HCT116 (cell line): ENCODE measurements at regions not wholly inside any gene's neighbourhood (a gene's known extent, or its start where the extent isn't known, plus 50 kb on each side); places are given as distances from the start of the nearest gene placed in this dataset.

Experiments used
- ATAC-seq: fragments of 200-7000 bp; cut with Tn5 transposase; 2 replicates; pipeline ENCODE4 v1.9.1; 2020; ENCODE audit warnings: mild to moderate bottlenecking, moderate library complexity
- BruUV-seq: library from RNA; stranded (reverse); fragments of 400-500 nt; replicated peaks from 2 replicates; lab custom pipeline; 2021; lab: Mats Ljungman, UMichigan
- CTCF ChIA-PET: fragments of 300-600 bp; sonication (Branson Sonifier 250); formaldehyde crosslinking; loops from one replicate; lab custom pipeline; 2021; ENCODE audit warnings: antibody characterized with exemption; lab: Charles Lee
- POLR2A ChIA-PET: fragments of 300-600, 350-600 bp; sonication (Branson Sonifier 250); formaldehyde crosslinking; loops from one replicate; lab custom pipeline; 2021; ENCODE audit warnings: antibody characterized with exemption; lab: Charles Lee
- RAD21 ChIA-PET, 2 experiments: fragments of 300-600 bp; sonication (Branson Sonifier 250); formaldehyde crosslinking; loops; one replicate each; lab custom pipeline; 2023; ENCODE audit warnings: low total read pairs in 2 of 2; ENCODE audit not compliant: uncharacterized antibody in 2 of 2, unreplicated experiment in 2 of 2, low non-redundant PET in 1 of 2; lab: Charles Lee
- DNase-seq: peaks from one replicate; pipeline ENCODE4 v3.0.0-alpha.2; 2010; ENCODE audit warnings: low read depth, low spot score
- H2AFZ ChIP-seq: fragments of 200-600 bp; shearing (Covaris generic), sonication (generic); 2 replicates; pipeline ENCODE4 v1.6.1; 2017; ENCODE audit warnings: low read depth, mixed run types, mixed read lengths, antibody characterized with exemption, low read length; ENCODE audit not compliant: poor library complexity, severe bottlenecking
- H3K27ac ChIP-seq: 2 replicates; pipeline ENCODE4 v1.5.1; 2012; ENCODE audit warnings: low read depth, low read length
- H3K27me3 ChIP-seq: fragments of 200-600 bp; sonication (generic); 2 replicates; pipeline ENCODE4 v1.6.1; 2016; ENCODE audit warnings: mixed run types, low read length, mixed read lengths; ENCODE audit not compliant: insufficient read depth
- H3K36me3 ChIP-seq, 2 experiments: fragments of 200-500 bp in 1 of 2; fragments of 200-600 bp in 1 of 2; sonication (Bioruptor generic) in 1 of 2; sonication (generic) in 1 of 2; 2 replicates each; pipeline versions ENCODE4 v1.5.1 to v1.6.1; 2014 to 2016; ENCODE audit warnings: low read length in 2 of 2, inconsistent platforms in 1 of 2, mixed read lengths in 1 of 2, mixed run types in 1 of 2; ENCODE audit not compliant: insufficient read depth in 2 of 2, control insufficient read depth in 1 of 2
- H3K4me1 ChIP-seq, 2 experiments: fragments of 200-600 bp in 1 of 2; sonication (generic) in 1 of 2; 2 replicates each; pipeline versions ENCODE4 v1.5.1 to v1.6.1; 2012 to 2017; ENCODE audit warnings: low read length in 2 of 2, inconsistent platforms in 1 of 2, mild to moderate bottlenecking in 1 of 2, mixed read lengths in 1 of 2, mixed run types in 1 of 2, moderate library complexity in 1 of 2; ENCODE audit not compliant: insufficient read depth in 2 of 2, control insufficient read depth in 1 of 2
- H3K4me2 ChIP-seq: fragments of 200-600 bp; sonication (generic); 2 replicates; pipeline ENCODE4 v1.6.1; 2017; ENCODE audit warnings: mixed run types, low read length, mixed read lengths
- H3K4me3 ChIP-seq, 2 experiments: fragments of 200-600 bp in 1 of 2; sonication (generic) in 1 of 2; replicated peaks in 1 of 2; 2 replicates each; pipeline ENCODE4 v1.5.1; 2011 to 2016; ENCODE audit warnings: low read length in 2 of 2, control low read depth in 1 of 2, low read depth in 1 of 2, mild to moderate bottlenecking in 1 of 2, mixed read lengths in 1 of 2, mixed run types in 1 of 2
- H3K79me2 ChIP-seq: fragments of 200-600 bp; sonication (generic); 2 replicates; pipeline ENCODE4 v1.6.1; 2017; ENCODE audit warnings: mild to moderate bottlenecking, mixed run types, low read length, moderate library complexity, mixed read lengths; ENCODE audit not compliant: insufficient read depth
- H3K9ac ChIP-seq: fragments of 200-600 bp; sonication (generic); 2 replicates; pipeline ENCODE4 v1.6.1; 2016; ENCODE audit warnings: low read length, mixed read lengths
- H3K9me2 ChIP-seq: fragments of 200-600 bp; sonication (generic), shearing (Covaris generic); 2 replicates; pipeline ENCODE4 v1.6.1; 2017; ENCODE audit warnings: mixed run types, mild to moderate bottlenecking, moderate library complexity; ENCODE audit not compliant: insufficient read depth
- H3K9me3 ChIP-seq, 2 experiments: fragments of 200-500 bp in 1 of 2; fragments of 200-600 bp in 1 of 2; sonication (Bioruptor generic) in 1 of 2; sonication (generic) in 1 of 2; 2 replicates each; pipeline ENCODE4 v1.6.1; 2014 to 2017; ENCODE audit warnings: low read length in 2 of 2, mixed read lengths in 2 of 2, inconsistent platforms in 1 of 2, low read depth in 1 of 2, mild to moderate bottlenecking in 1 of 2, mixed run types in 1 of 2, moderate library complexity in 1 of 2; ENCODE audit not compliant: control insufficient read depth in 1 of 2, insufficient read depth in 1 of 2
- H4K20me1 ChIP-seq: fragments of 200-600 bp; sonication (generic), shearing (Covaris generic); 2 replicates; pipeline ENCODE4 v1.6.1; 2017; ENCODE audit warnings: mixed run types, mild to moderate bottlenecking, moderate library complexity; ENCODE audit not compliant: insufficient read depth
- CBX3 ChIP-seq: IDR thresholded peaks from 2 replicates; pipeline ENCODE4 v1.6.1; 2012; ENCODE audit warnings: low read depth
- ELF1 ChIP-seq: IDR thresholded peaks from 2 replicates; pipeline ENCODE4 v1.6.1; 2012; ENCODE audit warnings: low read depth, borderline replicate concordance
- EZH2 ChIP-seq: fragments of 200-600 bp; sonication (generic); IDR thresholded peaks from 2 replicates; pipeline ENCODE4 v1.6.1; 2017; ENCODE audit warnings: antibody characterized with exemption, mixed run types
- FOSL1 ChIP-seq: IDR thresholded peaks from 2 replicates; pipeline ENCODE4 v1.6.1; 2012; ENCODE audit warnings: low read depth
- SP1 ChIP-seq: IDR thresholded peaks from 2 replicates; pipeline ENCODE4 v1.6.1; 2012; ENCODE audit warnings: low read depth
- TCF7L2 ChIP-seq: IDR thresholded peaks from 2 replicates; pipeline ENCODE4 v1.7.0; 2011; ENCODE audit warnings: borderline replicate concordance, inconsistent platforms; ENCODE audit not compliant: insufficient read depth, insufficient read length; ENCODE audit errors: extremely low read depth
- YY1 ChIP-seq: IDR thresholded peaks from 2 replicates; pipeline ENCODE4 v1.6.1; 2011; ENCODE audit warnings: low read length, low read depth, moderate library complexity, mild to moderate bottlenecking; ENCODE audit not compliant: insufficient replicate concordance; ENCODE audit errors: extremely low read depth
- intact Hi-C: fragments of 100-400 bp; cut with micrococcal nuclease; formaldehyde crosslinking; loops from 2 replicates; pipeline ENCODE4 v1.10.0; 2022
- TF ChIP-seq, protein P1 (sequence below): IDR thresholded peaks from 2 replicates; pipeline ENCODE4 v1.6.1; 2012

DNA sequence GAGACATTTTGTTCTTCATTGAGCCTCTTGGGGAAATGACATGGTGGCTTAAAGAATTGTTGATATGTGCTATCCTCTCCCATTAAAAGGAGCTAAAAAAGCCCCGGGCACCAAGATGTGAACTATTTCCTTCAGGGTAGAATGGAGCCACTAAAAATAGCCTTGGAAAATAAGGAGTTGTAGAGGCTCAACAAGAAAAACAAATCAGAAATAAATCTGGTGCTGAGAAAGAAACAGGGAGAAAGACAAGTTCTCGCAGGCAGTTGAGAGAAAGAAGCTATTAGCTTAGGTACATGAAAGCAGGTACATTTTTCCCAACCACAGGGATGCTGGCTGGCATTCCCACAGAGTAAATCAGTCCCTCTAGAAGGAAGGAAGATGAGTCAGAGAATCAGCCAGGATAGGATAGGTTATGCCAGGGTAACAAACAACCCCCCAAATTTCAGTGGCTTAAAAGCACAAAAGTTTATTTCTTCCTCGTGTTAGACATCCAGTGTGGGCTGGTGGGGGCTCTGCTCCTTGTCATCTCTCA lies 134.6 kb upstream of the ADRA1B start:
- no peak for ATAC-seq
- CTCF ChIA-PET, result interaction anchor here (0.9 kb wide), 1 partner anchor 8 kb away, joined by 3 read pairs; no protein-coding TSS in a partner anchor
- no TSS peak for BruUV-seq

DNA sequence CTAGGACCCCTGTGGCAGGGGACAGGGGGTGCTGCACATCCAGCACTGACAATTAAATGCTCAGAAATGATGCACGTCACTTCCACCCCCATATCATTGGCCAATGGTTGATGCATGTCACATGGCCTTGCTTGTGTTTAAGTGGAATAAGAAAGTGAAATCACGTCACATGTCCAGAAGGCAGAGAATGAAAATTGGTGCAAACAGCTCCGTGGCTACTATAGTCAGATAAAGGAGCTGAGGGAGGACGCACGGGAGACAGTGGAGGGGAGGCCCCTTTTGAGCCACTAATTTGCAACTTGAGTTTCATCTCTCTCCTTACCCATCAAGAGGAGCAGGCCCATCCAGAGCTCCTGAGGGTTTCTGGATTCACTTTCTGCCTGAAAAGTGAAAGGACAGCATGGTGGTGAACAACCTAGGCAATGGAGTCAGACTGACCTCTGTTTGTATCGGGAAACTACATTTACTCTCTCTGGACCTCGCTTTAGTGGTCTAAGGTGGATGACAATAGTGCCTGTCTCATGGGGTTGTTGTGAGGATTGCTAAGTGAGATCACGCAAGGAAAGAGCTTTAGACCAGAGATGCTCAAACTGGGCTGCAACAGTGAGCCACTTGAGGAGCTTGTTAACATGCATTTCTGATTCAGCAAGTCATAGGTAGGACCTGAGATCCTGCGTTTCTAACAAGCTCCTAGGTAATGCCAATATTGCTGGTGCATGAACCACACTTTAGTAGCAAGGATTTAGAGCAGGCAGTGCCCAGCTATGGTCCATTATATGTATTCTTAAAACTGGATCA lies 133.9 kb upstream of the ADRA1B start:
- POLR2A ChIA-PET, result no interaction called here
- Histone ChIP-seq H4K20me1 (no peaks in the 10 kb centered on the region), H2AFZ (no peak overlapping the region), H3K9me2 (no peaks in the 10 kb centered on the region), H3K79me2 (no peaks in the 10 kb centered on the region), H3K27me3 (no peaks in the 10 kb centered on the region), H3K36me3 (no peaks in the 10 kb centered on the region), H3K9me3 (no peaks in the 10 kb centered on the region), H3K4me2 (no peak overlapping the region), H3K4me3 (no peak overlapping the region), H3K27ac (no peak overlapping the region), H3K4me1 (peaks cover 2 to 38% of the 10 kb centered on the region in 2 experiments; a peak in 3 of 4 replicates), H3K9ac (no peak overlapping the region)
- RAD21 ChIA-PET, result no interaction called here
- intact Hi-C loops, result no loop called here
- no TSS peak for BruUV-seq
- no peak for DNase-seq
- no peak for ATAC-seq
- CTCF ChIA-PET, result interaction anchor here (0.9 kb wide), 1 partner anchor 9 kb away, joined by 3 read pairs; no protein-coding TSS in a partner anchor
- TF ChIP-seq TCF7L2, result no peak
- no peak for TF ChIP-seq CBX3
- TF ChIP-seq EZH2, result no peak
- TF ChIP-seq ELF1, result no peak
- no peak for TF ChIP-seq SP1
- TF ChIP-seq YY1, result no peak

More for the DNA sequence above, 134.6 kb upstream of the ADRA1B start:
- H3K27ac ChIP-seq, result no peak overlapping the region
- peaks cover 2 to 45% of the 10 kb centered on the region in 2 experiments; a peak in 3 of 4 replicates for H3K4me1 ChIP-seq
- DNase-seq, result no peak
- H3K36me3 ChIP-seq, result no peaks in the 10 kb centered on the region
- no peak overlapping the region for H3K9ac ChIP-seq
- no peaks in the 10 kb centered on the region for H3K27me3 ChIP-seq
- POLR2A ChIA-PET, result no interaction called here
- no peaks in the 10 kb centered on the region for H3K79me2 ChIP-seq
- no peaks in the 10 kb centered on the region for H4K20me1 ChIP-seq
- H2AFZ ChIP-seq, result no peak overlapping the region
- TF ChIP-seq CBX3, result peak; percentile 29; the same call in 1 of the 2 replicates
- peak; percentile 34; the same call in 1 of the 2 replicates for TF ChIP-seq FOSL1
- TF ChIP-seq, protein P1, sequence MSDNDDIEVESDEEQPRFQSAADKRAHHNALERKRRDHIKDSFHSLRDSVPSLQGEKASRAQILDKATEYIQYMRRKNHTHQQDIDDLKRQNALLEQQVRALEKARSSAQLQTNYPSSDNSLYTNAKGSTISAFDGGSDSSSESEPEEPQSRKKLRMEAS, result no peak
- TF ChIP-seq, all 23 proteins: peak for 2
- Histone ChIP-seq H3K4me2 (peak overlapping the region; percentile 6; the same call in 1 of the 2 replicates), H3K9me3 (no peaks in the 10 kb centered on the region), H3K4me3 (no peak overlapping the region), H3K9me2 (no peaks in the 10 kb centered on the region)
- intact Hi-C loops, result no loop called here
- RAD21 ChIA-PET, result no interaction called here
